ENCODE measurements at regions not wholly inside any gene's neighbourhood (a gene's known extent, or its start where the extent isn't known, plus 50 kb on each side); places are given as distances from the start of the nearest gene placed in this dataset.

GRCh38 chr9:91492237-91492636 is 68.6 kb upstream of the NFIL3 start:
- TF ChIP-seq FOXA2 (IDR thresholded peaks at IDR 0.05) (no peak), NR2F2 (IDR thresholded peaks at IDR 0.05) (no peak), EGR1 (IDR thresholded peaks at IDR 0.05; ENCODE audit: low read depth in 2 of 2) (no peak), FOXA1 (IDR thresholded peaks at IDR 0.05) (no peak), HNF4A (conservative IDR thresholded peaks at IDR 0.05) (no peak), CTCF (IDR thresholded peaks at IDR 0.05; ENCODE audit: low read depth, low read length, missing input control) (no peak), REST (IDR thresholded peaks at IDR 0.05) (no peak), YY1 (IDR thresholded peaks at IDR 0.05) (no peak)
- Histone ChIP-seq H3K9ac (ENCODE audit: low read depth in 1 of 2, low read length in 2 of 2) (no peak overlapping the region), H3K9me3 (ENCODE audit: control insufficient read depth in 4 of 4, low read length in 3 of 4) (no peaks in the 10 kb centered on the region), H3K36me3 (ENCODE audit: control insufficient read depth in 4 of 4, insufficient read depth in 3 of 4, low read depth in 1 of 4, low read length in 3 of 4) (no peaks in the 10 kb centered on the region), H3K27me3 (ENCODE audit: control insufficient read depth in 4 of 4, insufficient read depth in 4 of 4, low read length in 3 of 4) (no peaks in the 10 kb centered on the region), H3K4me3 (ENCODE audit: low read depth in 1 of 3, low read length in 3 of 3) (no peak overlapping the region), H3K27ac (ENCODE audit: low read depth in 1 of 2, low read length in 2 of 2) (no peak overlapping the region), H3K4me1 (ENCODE audit: control insufficient read depth in 4 of 4, insufficient read depth in 4 of 4, low read length in 3 of 4) (peaks cover 0 to 1% (median 0%) of the 10 kb centered on the region in 4 donors)
- WGBS = 77% methylated on average over 2 of the region's 2 CpGs
- DNase-seq (ENCODE audit: low spot score) = no peak

GRCh38 chr9:91491624-91492023 is 68.0 kb upstream of the NFIL3 start:
- Histone ChIP-seq H3K4me1 (ENCODE audit: control insufficient read depth in 4 of 4, insufficient read depth in 4 of 4, low read length in 3 of 4) (peaks cover 0 to 1% (median 0%) of the 10 kb centered on the region in 4 donors), H3K27me3 (ENCODE audit: control insufficient read depth in 4 of 4, insufficient read depth in 4 of 4, low read length in 3 of 4) (no peaks in the 10 kb centered on the region), H3K9ac (ENCODE audit: low read depth in 1 of 2, low read length in 2 of 2) (no peak overlapping the region), H3K4me3 (ENCODE audit: low read depth in 1 of 3, low read length in 3 of 3) (no peak overlapping the region), H3K9me3 (ENCODE audit: control insufficient read depth in 4 of 4, low read length in 3 of 4) (no peaks in the 10 kb centered on the region), H3K36me3 (ENCODE audit: control insufficient read depth in 4 of 4, insufficient read depth in 3 of 4, low read depth in 1 of 4, low read length in 3 of 4) (no peaks in the 10 kb centered on the region), H3K27ac (ENCODE audit: low read depth in 1 of 2, low read length in 2 of 2) (no peak overlapping the region)
- DNase-seq (ENCODE audit: low spot score) = no peak
- WGBS = 83% methylated on average over 9 of the region's 9 CpGs
- no peak for TF ChIP-seq CTCF (IDR thresholded peaks at IDR 0.05; ENCODE audit: low read depth, low read length, missing input control)
- TF ChIP-seq ATF3 (IDR thresholded peaks at IDR 0.05) = no peak
- TF ChIP-seq RXRA (IDR thresholded peaks at IDR 0.05) = no peak
- no peak for TF ChIP-seq SP1 (IDR thresholded peaks at IDR 0.05)
- no peak for TF ChIP-seq MAX (IDR thresholded peaks at IDR 0.05)
- no peak for TF ChIP-seq FOXA2 (IDR thresholded peaks at IDR 0.05)
